NCI-H1417 treated with DMSO at 0.1 percent for 48 hours (cell line): ENCODE measurements at regions not wholly inside any gene's neighbourhood (a gene's known extent, or its start where the extent isn't known, plus 50 kb on each side); places are given as distances from the start of the nearest gene placed in this dataset.
A peak's percentile ranks its signal among the peaks of the same experiment; 100 is the strongest.

ENCODE experiments used
- DNase-seq: peaks from one replicate; lab custom pipeline; 2025; lab: John Stamatoyannopoulos, UW

- no peak for DNase-seq
Measured at GRCh38 chr16:73683804-73684203, 612.8 kb upstream of the PSMD7 start.

- DNase-seq: no peak
Measured at GRCh38 chr16:73672135-73672534, 624.2 kb upstream of the ZFHX3 start.

GRCh38 chr16:73670836-73671820 is 623.2 kb upstream of the ZFHX3 start:
- DNase-seq: peak; percentile 50

GRCh38 chr16:73669535-73670274 is 621.8 kb upstream of the ZFHX3 start:
- DNase-seq: no peak

- DNase-seq: no peak
Measured at GRCh38 chr16:73663720-73664119, 615.8 kb upstream of the ZFHX3 start.

GRCh38 chr16:73636196-73636595 is 588.3 kb upstream of the ZFHX3 start:
- DNase-seq: no peak

GRCh38 chr16:73629011-73629410 is 581.1 kb upstream of the ZFHX3 start:
- DNase-seq: no peak

- no peak for DNase-seq
Measured at GRCh38 chr16:73617738-73618137, 569.8 kb upstream of the ZFHX3 start.

- DNase-seq: no peak
Measured at GRCh38 chr16:73616770-73617169, 568.8 kb upstream of the ZFHX3 start.

GRCh38 chr16:73616166-73616753 is 568.3 kb upstream of the ZFHX3 start:
- no peak for DNase-seq

- DNase-seq: no peak
Measured at GRCh38 chr16:73615071-73615940, 567.4 kb upstream of the ZFHX3 start.

- DNase-seq: no peak
Measured at GRCh38 chr16:73614131-73614530, 566.2 kb upstream of the ZFHX3 start.

- no peak for DNase-seq
Measured at GRCh38 chr16:73610605-73611156, 562.8 kb upstream of the ZFHX3 start.

GRCh38 chr16:73610160-73610559 is 562.2 kb upstream of the ZFHX3 start:
- DNase-seq: no peak

GRCh38 chr16:73608911-73609310 is 561.0 kb upstream of the ZFHX3 start:
- no peak for DNase-seq

GRCh38 chr16:73605309-73605708 is 557.4 kb upstream of the ZFHX3 start:
- DNase-seq: no peak

GRCh38 chr16:73601911-73602310 is 554.0 kb upstream of the ZFHX3 start:
- no peak for DNase-seq

- no peak for DNase-seq
Measured at GRCh38 chr16:73599870-73600269, 551.9 kb upstream of the ZFHX3 start.

- DNase-seq: no peak
Measured at GRCh38 chr16:73599351-73599750, 551.4 kb upstream of the ZFHX3 start.

GRCh38 chr16:73584157-73584556 is 536.2 kb upstream of the ZFHX3 start:
- DNase-seq: no peak

GRCh38 chr16:73572135-73572828 is 524.4 kb upstream of the ZFHX3 start:
- DNase-seq: no peak
